T-helper 2 cell treated with Interferon-gamma antibody and Interleukin-4, amounts not matched to agents 5 μg/mL and 100 μg/mL, for 36 hours (primary cell): ENCODE measurements at regions not wholly inside any gene's neighbourhood (a gene's known extent, or its start where the extent isn't known, plus 50 kb on each side); places are given as distances from the start of the nearest gene placed in this dataset.

Experiments
- DNase-seq: peaks from one replicate; pipeline ENCODE4 v3.0.0; 2021; ENCODE audit warnings: low spot score
- H3K27ac Mint-ChIP-seq: one replicate; pipeline ENCODE4 v1.8.0; 2021; ENCODE audit warnings: mild to moderate bottlenecking, mixed read lengths
- H3K27me3 Mint-ChIP-seq: one replicate; pipeline ENCODE4 v1.8.0; 2021; ENCODE audit warnings: low read depth, mixed read lengths
- H3K36me3 Mint-ChIP-seq: one replicate; pipeline ENCODE4 v1.8.0; 2021; ENCODE audit warnings: low read depth, mixed read lengths
- H3K4me1 Mint-ChIP-seq: one replicate; pipeline ENCODE4 v1.8.0; 2021; ENCODE audit warnings: low read depth, mixed read lengths
- H3K4me3 Mint-ChIP-seq: one replicate; pipeline ENCODE4 v1.8.0; 2022; ENCODE audit warnings: mild to moderate bottlenecking, moderate library complexity, mixed read lengths
- H3K9me3 Mint-ChIP-seq: one replicate; pipeline ENCODE4 v1.8.0; 2021; ENCODE audit warnings: mixed read lengths

GRCh38 chr5:158435161-158435616, 576.2 kb upstream of the CLINT1 start:
- peaks cover 22% of the 10 kb centered on the region for H3K9me3 Mint-ChIP-seq
- peak overlapping the region; percentile 89 for H3K4me3 Mint-ChIP-seq
- H3K27me3 Mint-ChIP-seq: no peaks in the 10 kb centered on the region
- H3K4me1 Mint-ChIP-seq: peaks cover 54% of the 10 kb centered on the region
- peak overlapping the region; percentile 90 for H3K27ac Mint-ChIP-seq
- peaks cover 20% of the 10 kb centered on the region for H3K36me3 Mint-ChIP-seq
- DNase-seq: peak; percentile 53

DNA sequence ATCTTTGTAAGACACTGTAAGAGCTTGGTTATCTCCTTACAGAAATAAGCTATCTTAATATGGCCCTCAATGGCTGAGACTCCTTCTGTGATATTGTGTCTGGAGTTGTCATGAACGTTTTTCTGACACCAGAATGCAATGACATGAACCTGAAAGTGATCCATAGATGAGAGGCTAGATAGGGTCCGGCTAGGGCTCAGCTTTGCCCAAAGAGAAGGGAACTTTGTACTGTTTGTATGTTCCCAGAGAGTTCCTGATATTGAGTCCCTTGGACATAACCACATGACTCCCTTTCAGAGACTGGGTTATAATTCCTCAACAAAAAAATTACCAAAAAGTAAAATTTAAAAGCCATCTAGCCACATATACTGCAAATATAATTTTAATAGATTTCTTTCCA, 575.8 kb upstream of the CLINT1 start:
- peaks cover 54% of the 10 kb centered on the region for H3K4me1 Mint-ChIP-seq
- peaks cover 20% of the 10 kb centered on the region for H3K36me3 Mint-ChIP-seq

DNA sequence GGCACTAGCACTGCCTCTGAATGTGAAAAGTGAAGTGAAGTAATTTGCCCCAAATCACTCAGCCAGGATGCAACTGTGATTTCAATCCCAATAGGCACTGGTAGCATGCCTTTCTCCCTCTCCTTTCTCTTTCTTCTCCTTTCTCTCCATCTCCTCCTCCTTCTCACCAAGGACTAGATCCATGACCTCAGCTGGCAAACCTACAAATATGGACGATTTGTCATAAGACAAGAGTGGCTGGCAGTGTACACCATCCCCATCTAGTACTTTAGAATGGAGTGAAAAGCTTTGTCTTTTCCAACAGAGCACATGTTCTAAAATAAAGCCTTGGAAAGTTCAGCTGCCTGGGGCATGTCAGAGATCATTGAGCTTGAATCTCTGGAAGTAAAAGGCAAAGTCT, 574.7 kb upstream of the CLINT1 start:
- no peak for DNase-seq
- Mint-ChIP-seq H3K4me1 (peaks cover 51% of the 10 kb centered on the region), H3K27ac (no peak overlapping the region), H3K4me3 (peak overlapping the region; percentile 21), H3K9me3 (peaks cover 29% of the 10 kb centered on the region), H3K36me3 (peaks cover 20% of the 10 kb centered on the region), H3K27me3 (no peaks in the 10 kb centered on the region)

More for the DNA sequence above, 575.8 kb upstream of the CLINT1 start:
- Mint-ChIP-seq H3K27me3 (no peaks in the 10 kb centered on the region), H3K27ac (peak overlapping the region; percentile 90), H3K9me3 (peaks cover 26% of the 10 kb centered on the region), H3K4me3 (peak overlapping the region; percentile 89)
- DNase-seq: no peak

GRCh38 chr5:158431369-158432029, 572.6 kb upstream of the CLINT1 start:
- DNase-seq: no peak
- no peaks in the 10 kb centered on the region for H3K27me3 Mint-ChIP-seq
- H3K4me3 Mint-ChIP-seq: no peak overlapping the region
- H3K36me3 Mint-ChIP-seq: peaks cover 12% of the 10 kb centered on the region
- H3K27ac Mint-ChIP-seq: no peak overlapping the region
- H3K9me3 Mint-ChIP-seq: peaks cover 19% of the 10 kb centered on the region
- H3K4me1 Mint-ChIP-seq: peaks cover 48% of the 10 kb centered on the region

- no peak overlapping the region for H3K27ac Mint-ChIP-seq
- no peak overlapping the region for H3K4me3 Mint-ChIP-seq
- peaks cover 19% of the 10 kb centered on the region for H3K9me3 Mint-ChIP-seq
- H3K4me1 Mint-ChIP-seq: peaks cover 42% of the 10 kb centered on the region
- no peak for DNase-seq
- peaks cover 10% of the 10 kb centered on the region for H3K36me3 Mint-ChIP-seq
- H3K27me3 Mint-ChIP-seq: no peaks in the 10 kb centered on the region
Observed at GRCh38 chr5:158430798-158431167, 571.8 kb upstream of the CLINT1 start.

DNA sequence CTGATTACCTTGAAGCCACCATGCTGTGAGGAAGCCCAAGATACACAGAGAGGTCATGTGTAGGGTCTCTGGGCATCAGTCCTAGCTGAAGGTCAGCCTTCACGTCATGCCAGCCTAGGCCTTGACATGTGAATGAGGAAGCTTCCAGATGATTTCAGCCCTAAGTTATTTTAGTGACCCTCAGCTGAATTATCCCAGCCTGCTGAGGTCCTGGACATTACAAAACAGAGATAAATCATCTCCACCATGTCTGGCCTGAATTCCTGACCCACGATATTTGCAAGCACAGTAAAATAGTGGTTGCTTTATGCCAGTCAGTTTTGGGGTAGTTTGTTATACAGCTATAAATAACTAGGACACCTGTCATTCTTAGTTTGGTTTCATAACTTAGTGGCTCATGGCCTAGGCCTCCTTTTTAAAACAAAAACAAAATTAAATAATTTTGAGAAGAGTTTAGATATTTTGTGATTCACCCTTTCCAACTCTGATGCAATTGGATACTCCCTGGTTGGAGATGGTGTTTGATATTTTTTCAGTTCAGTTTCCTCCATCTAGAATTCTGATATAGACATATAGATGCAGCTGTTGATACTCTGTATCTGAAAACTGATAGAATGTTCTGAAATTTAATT, 571.3 kb upstream of the CLINT1 start:
- Mint-ChIP-seq H3K9me3 (peaks cover 19% of the 10 kb centered on the region), H3K27me3 (no peaks in the 10 kb centered on the region), H3K4me1 (peaks cover 37% of the 10 kb centered on the region), H3K4me3 (no peak overlapping the region), H3K27ac (no peak overlapping the region), H3K36me3 (peaks cover 10% of the 10 kb centered on the region)
- no peak for DNase-seq

- Mint-ChIP-seq H3K27ac (no peak overlapping the region), H3K36me3 (peaks cover 10% of the 10 kb centered on the region), H3K4me1 (peaks cover 30% of the 10 kb centered on the region), H3K4me3 (no peak overlapping the region), H3K9me3 (peaks cover 20% of the 10 kb centered on the region), H3K27me3 (no peaks in the 10 kb centered on the region)
- no peak for DNase-seq
Observed at GRCh38 chr5:158429564-158429963, 570.6 kb upstream of the CLINT1 start.

DNA sequence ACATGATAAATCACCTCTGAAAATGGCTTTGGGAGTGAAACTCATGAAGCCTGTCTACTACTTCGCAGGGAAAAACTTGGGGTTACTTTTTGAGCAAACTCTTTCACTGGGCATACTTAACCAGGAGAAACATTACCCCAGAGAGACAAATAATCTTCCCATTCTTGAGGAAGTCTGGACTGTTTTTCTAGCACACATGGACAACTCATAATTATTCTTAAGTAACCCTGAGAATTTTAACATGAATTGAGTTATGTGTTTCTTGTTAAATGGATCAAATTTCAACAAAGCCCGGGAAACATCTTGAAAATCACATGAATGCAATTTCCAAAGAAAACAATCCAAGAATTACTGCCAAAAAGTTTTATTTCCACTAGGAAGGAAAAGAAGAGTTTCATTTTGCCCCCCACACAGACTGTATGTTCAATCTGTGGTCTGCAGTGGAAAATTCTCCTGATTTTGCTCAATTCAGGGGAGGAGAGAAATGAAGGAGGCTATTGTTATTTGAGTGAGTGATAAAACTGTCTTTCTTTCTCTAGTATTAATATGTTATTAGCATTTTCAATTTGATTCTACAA, 564.8 kb upstream of the CLINT1 start:
- Mint-ChIP-seq H3K27ac (no peak overlapping the region), H3K27me3 (peaks cover 6% of the 10 kb centered on the region), H3K9me3 (peaks cover 12% of the 10 kb centered on the region), H3K4me3 (no peak overlapping the region), H3K4me1 (no peaks in the 10 kb centered on the region), H3K36me3 (no peaks in the 10 kb centered on the region)
- no peak for DNase-seq

DNA sequence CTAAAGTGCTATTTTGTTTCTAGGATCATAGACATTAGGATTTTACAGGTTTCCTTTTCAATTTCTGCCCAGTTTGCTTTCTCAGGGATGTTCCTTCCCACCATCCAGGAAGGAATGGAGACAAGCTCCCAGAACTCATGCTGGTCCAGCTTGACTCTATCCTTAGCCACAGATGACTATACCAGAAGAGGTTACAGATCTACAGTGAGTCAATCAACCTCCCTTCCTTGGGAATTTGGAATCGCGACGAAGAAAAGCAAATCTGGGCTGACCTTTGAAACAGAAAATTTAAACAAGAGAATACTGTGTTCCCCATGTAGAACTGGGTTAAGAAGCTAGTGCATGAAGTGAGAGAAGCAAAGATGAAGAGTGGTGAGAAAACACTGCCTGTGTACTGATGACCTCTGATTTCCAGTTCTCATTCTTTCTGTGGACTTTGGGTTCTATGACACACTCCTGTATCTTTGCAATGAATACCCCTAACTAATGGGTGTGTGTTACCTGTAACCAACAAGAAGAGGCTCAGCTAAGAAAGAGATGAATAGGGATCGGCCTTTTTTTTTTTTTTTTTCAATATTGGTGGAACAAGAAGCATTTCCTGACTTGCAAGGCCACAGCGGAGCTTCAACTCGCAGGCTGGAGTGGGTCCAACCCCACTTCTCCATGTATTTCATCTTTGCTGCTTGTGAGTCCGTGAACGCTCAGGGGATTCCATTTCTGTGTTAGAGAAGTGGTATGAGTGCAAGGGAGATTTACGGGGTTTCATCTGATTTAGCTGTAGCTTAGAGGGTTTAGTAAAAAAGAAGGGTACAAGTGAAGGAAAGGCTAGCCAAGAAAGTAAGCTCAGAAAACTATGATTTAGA, 563.9 kb upstream of the CLINT1 start:
- Mint-ChIP-seq H3K27me3 (peaks cover 6% of the 10 kb centered on the region), H3K36me3 (no peaks in the 10 kb centered on the region), H3K9me3 (peaks cover 12% of the 10 kb centered on the region), H3K4me1 (no peaks in the 10 kb centered on the region), H3K27ac (no peak overlapping the region), H3K4me3 (no peak overlapping the region)
- DNase-seq: no peak

- Mint-ChIP-seq H3K4me1 (no peaks in the 10 kb centered on the region), H3K9me3 (peaks cover 12% of the 10 kb centered on the region), H3K27me3 (peaks cover 6% of the 10 kb centered on the region), H3K4me3 (no peak overlapping the region), H3K27ac (no peak overlapping the region), H3K36me3 (no peaks in the 10 kb centered on the region)
- DNase-seq: no peak
Observed at GRCh38 chr5:158421319-158421718, 562.4 kb upstream of the CLINT1 start.

GRCh38 chr5:158419186-158419585, 560.2 kb upstream of the CLINT1 start:
- Mint-ChIP-seq H3K9me3 (peaks cover 8% of the 10 kb centered on the region), H3K27me3 (peaks cover 8% of the 10 kb centered on the region), H3K36me3 (no peaks in the 10 kb centered on the region), H3K4me3 (no peak overlapping the region), H3K4me1 (no peaks in the 10 kb centered on the region), H3K27ac (no peak overlapping the region)
- DNase-seq: no peak

GRCh38 chr5:158414780-158415179, 555.8 kb upstream of the CLINT1 start:
- no peaks in the 10 kb centered on the region for H3K4me1 Mint-ChIP-seq
- no peak for DNase-seq
- H3K27ac Mint-ChIP-seq: no peak overlapping the region
- no peaks in the 10 kb centered on the region for H3K36me3 Mint-ChIP-seq
- H3K4me3 Mint-ChIP-seq: no peak overlapping the region
- peaks cover 2% of the 10 kb centered on the region for H3K27me3 Mint-ChIP-seq
- peaks cover 6% of the 10 kb centered on the region for H3K9me3 Mint-ChIP-seq

DNA sequence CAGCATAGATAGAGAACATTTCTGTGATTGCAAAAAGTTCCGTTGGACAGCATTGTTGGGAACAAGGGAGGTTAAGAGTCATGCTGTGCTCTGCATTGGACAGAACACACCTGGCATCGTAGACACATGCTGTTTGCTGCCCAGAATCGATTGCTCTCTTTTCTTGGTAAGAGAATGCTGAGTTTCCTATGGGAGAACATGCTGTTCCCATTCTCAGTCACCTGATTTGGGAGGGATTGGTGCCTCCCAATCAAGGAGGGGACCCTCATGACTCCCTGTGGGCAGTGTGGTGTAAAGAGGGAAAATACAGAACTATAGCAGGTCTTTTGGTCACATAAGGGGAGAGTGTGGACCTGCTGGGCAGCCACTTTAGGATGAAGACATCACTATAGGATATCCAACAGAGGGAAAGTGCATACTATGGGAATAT, 555.4 kb upstream of the CLINT1 start:
- Mint-ChIP-seq H3K9me3 (peaks cover 2% of the 10 kb centered on the region), H3K36me3 (no peaks in the 10 kb centered on the region), H3K27me3 (peaks cover 2% of the 10 kb centered on the region), H3K4me1 (no peaks in the 10 kb centered on the region), H3K4me3 (no peak overlapping the region), H3K27ac (no peak overlapping the region)
- no peak for DNase-seq
